PFSK-1 (cell line): ENCODE measurements at regions not wholly inside any gene's neighbourhood (a gene's known extent, or its start where the extent isn't known, plus 50 kb on each side); places are given as distances from the start of the nearest gene placed in this dataset.

Experiments used
- POLR2AphosphoS5 ChIP-seq: IDR thresholded peaks from 2 replicates; pipeline ENCODE4 v1.6.1; 2012; ENCODE audit warnings: low read depth, mild to moderate bottlenecking, control low read depth, low read length, moderate library complexity
- SIN3A ChIP-seq: IDR thresholded peaks from 2 replicates; pipeline ENCODE4 v1.6.1; 2012; ENCODE audit warnings: mild to moderate bottlenecking, low read length, moderate library complexity, borderline replicate concordance; ENCODE audit not compliant: insufficient read depth
- TAF1 ChIP-seq: IDR thresholded peaks from 2 replicates; pipeline ENCODE4 v1.6.1; 2012; ENCODE audit warnings: low read length, control low read depth, borderline replicate concordance; ENCODE audit not compliant: insufficient read depth

- no peak for TF ChIP-seq SIN3A
- no peak for TF ChIP-seq POLR2AphosphoS5
- no peak for TF ChIP-seq TAF1
Measured at GRCh38 chr5:133696006-133696584, 83.8 kb upstream of the FSTL4 start.
